ENCODE measurements at regions not wholly inside any gene's neighbourhood (a gene's known extent, or its start where the extent isn't known, plus 50 kb on each side); places are given as distances from the start of the nearest gene placed in this dataset.

GRCh38 chr9:19651681-19652080 lies 137.2 kb downstream of the SLC24A2 start:
- TF ChIP-seq CTCF (conservative IDR thresholded peaks at IDR 0.05 in 1 of 2, IDR thresholded peaks at IDR 0.05 in 1 of 2; ENCODE audit: extremely low read depth in 1 of 2, insufficient read depth in 1 of 2, low read depth in 1 of 2, low read length in 2 of 2) (no peak), EZH2 (IDR thresholded peaks at IDR 0.05; ENCODE audit: borderline replicate concordance, low read length) (no peak)
